Ishikawa (cell line): ENCODE measurements at regions not wholly inside any gene's neighbourhood (a gene's known extent, or its start where the extent isn't known, plus 50 kb on each side); places are given as distances from the start of the nearest gene placed in this dataset.

Source experiments
- CEBPB ChIP-seq: IDR thresholded peaks from 2 replicates; pipeline ENCODE4 v1.6.1; 2012
- CREB1 ChIP-seq: IDR thresholded peaks from 2 replicates; pipeline ENCODE4 v1.6.1; 2012; ENCODE audit warnings: low read depth
- EGR1 ChIP-seq: IDR thresholded peaks from 2 replicates; pipeline ENCODE4 v1.6.1; 2012
- EP300 ChIP-seq: IDR thresholded peaks from 2 replicates; pipeline ENCODE4 v1.6.1; 2012; ENCODE audit warnings: borderline replicate concordance
- FOXM1 ChIP-seq: IDR thresholded peaks from 2 replicates; pipeline ENCODE4 v1.6.1; 2012; ENCODE audit warnings: low read depth, borderline replicate concordance
- MAX ChIP-seq: IDR thresholded peaks from 2 replicates; pipeline ENCODE4 v1.6.1; 2012
- NFIC ChIP-seq: IDR thresholded peaks from 2 replicates; pipeline ENCODE4 v1.6.1; 2012
- RAD21 ChIP-seq: IDR thresholded peaks from 2 replicates; pipeline ENCODE4 v1.6.1; 2012; ENCODE audit warnings: low read depth
- REST ChIP-seq: IDR thresholded peaks from 2 replicates; pipeline ENCODE4 v1.6.1; 2012; ENCODE audit warnings: low read depth, mild to moderate bottlenecking
- TAF1 ChIP-seq: IDR thresholded peaks from 2 replicates; pipeline ENCODE4 v1.6.1; 2012; ENCODE audit warnings: low read depth, mild to moderate bottlenecking
- TCF12 ChIP-seq: IDR thresholded peaks from 2 replicates; pipeline ENCODE4 v1.6.1; 2012; ENCODE audit warnings: low read depth
- TEAD4 ChIP-seq: IDR thresholded peaks from 2 replicates; pipeline ENCODE4 v1.6.1; 2012
- USF1 ChIP-seq: IDR thresholded peaks from 2 replicates; pipeline ENCODE4 v1.6.1; 2012
- YY1 ChIP-seq: IDR thresholded peaks from 2 replicates; pipeline ENCODE4 v1.6.1; 2012; ENCODE audit warnings: low read depth
- ZBTB7A ChIP-seq: IDR thresholded peaks from 2 replicates; pipeline ENCODE4 v1.6.1; 2012; ENCODE audit warnings: low read depth

GRCh38 chr4:100340512-100341485 lies 150.5 kb upstream of the DDIT4L start:
- TF ChIP-seq REST = no peak
- no peak for TF ChIP-seq FOXM1
- TF ChIP-seq ZBTB7A = no peak
- TF ChIP-seq TEAD4 = no peak
- no peak for TF ChIP-seq TCF12
- TF ChIP-seq EP300 = no peak
- TF ChIP-seq EGR1 = no peak
- TF ChIP-seq NFIC = no peak
- no peak for TF ChIP-seq RAD21
- TF ChIP-seq MAX = no peak
- no peak for TF ChIP-seq TAF1
- no peak for TF ChIP-seq YY1
- no peak for TF ChIP-seq CREB1
- no peak for TF ChIP-seq USF1
- no peak for TF ChIP-seq CEBPB

- TF ChIP-seq FOXM1 (no peak), ZBTB7A (no peak), RAD21 (no peak), YY1 (no peak), TAF1 (no peak), EP300 (no peak), USF1 (no peak), MAX (no peak), CEBPB (no peak), TEAD4 (no peak), REST (no peak), EGR1 (no peak), CREB1 (no peak), NFIC (no peak), TCF12 (no peak)
Measured at GRCh38 chr4:100339870-100340269, 149.6 kb upstream of the DDIT4L start.

- TF ChIP-seq NFIC (no peak), EGR1 (no peak), CEBPB (no peak), TEAD4 (no peak), EP300 (no peak), TAF1 (no peak), MAX (no peak), CREB1 (no peak), RAD21 (no peak), USF1 (no peak), TCF12 (no peak), FOXM1 (no peak), ZBTB7A (no peak), YY1 (no peak)
Measured at GRCh38 chr4:100317032-100317864, 127.0 kb upstream of the DDIT4L start.

- no peak for TF ChIP-seq EGR1
- no peak for TF ChIP-seq EP300
- no peak for TF ChIP-seq YY1
- TF ChIP-seq RAD21 = no peak
- TF ChIP-seq FOXM1 = no peak
- TF ChIP-seq TCF12 = no peak
- TF ChIP-seq USF1 = no peak
- no peak for TF ChIP-seq ZBTB7A
- TF ChIP-seq CREB1 = no peak
- no peak for TF ChIP-seq NFIC
- no peak for TF ChIP-seq TAF1
- TF ChIP-seq REST = no peak
- no peak for TF ChIP-seq TEAD4
Measured at GRCh38 chr4:100314057-100314456, 123.8 kb upstream of the DDIT4L start.
